H1 (cell line): ENCODE measurements at regions not wholly inside any gene's neighbourhood (a gene's known extent, or its start where the extent isn't known, plus 50 kb on each side); places are given as distances from the start of the nearest gene placed in this dataset.

Experiments used
- CTCF ChIA-PET: fragments of 300-600 bp; sonication (Branson Sonifier 250); formaldehyde crosslinking; loops from one replicate; lab custom pipeline; 2021; ENCODE audit not compliant: partially characterized antibody; lab: Charles Lee
- POLR2A ChIA-PET: fragments of 300-600 bp; sonication (Branson Sonifier 250); formaldehyde crosslinking; loops from one replicate; lab custom pipeline; 2021; ENCODE audit warnings: inconsistent platforms; ENCODE audit not compliant: partially characterized antibody; lab: Charles Lee
- DNase-seq, 2 experiments: peaks; one replicate each; pipeline versions ENCODE4 v3.0.0 to v3.0.0-alpha.2; 2010 to 2022; ENCODE audit warnings: low spot score in 2 of 2, low read depth in 1 of 2, mixed read lengths in 1 of 2
- FAIRE-seq: peaks from 2 replicates; lab custom pipeline; 2011; peaks lifted over from hg19 to GRCh38; lab: Jason Lieb, UNC
- H2AFZ ChIP-seq: 2 replicates; pipeline ENCODE4 v1.8.1; 2012; ENCODE audit warnings: low read length, inconsistent platforms
- H2AK5ac ChIP-seq: 2 replicates; pipeline ENCODE4 v1.6.1; 2013; ENCODE audit warnings: low read depth, low read length
- H2BK120ac ChIP-seq: replicated peaks from 2 replicates; pipeline ENCODE3; 2013; ENCODE audit warnings: low read depth, low read length, inconsistent platforms
- H2BK12ac ChIP-seq: 2 replicates; pipeline ENCODE4 v1.6.1; 2013; ENCODE audit warnings: low read depth, low read length
- H2BK15ac ChIP-seq: 2 replicates; pipeline ENCODE4 v1.6.1; 2013; ENCODE audit warnings: low read length
- H2BK20ac ChIP-seq: 2 replicates; pipeline ENCODE4 v1.6.1; 2013; ENCODE audit warnings: low read length
- H2BK5ac ChIP-seq: 2 replicates; pipeline ENCODE4 v1.6.1; 2013; ENCODE audit warnings: low read depth, low read length
- H3K14ac ChIP-seq: 2 replicates; pipeline ENCODE4 v1.6.1; 2013; ENCODE audit warnings: inconsistent platforms; ENCODE audit not compliant: insufficient read length
- H3K18ac ChIP-seq: 2 replicates; pipeline ENCODE4 v1.6.1; 2013; ENCODE audit warnings: low read length; ENCODE audit errors: extremely low read depth
- H3K23ac ChIP-seq: 2 replicates; pipeline ENCODE4 v1.6.1; 2013; ENCODE audit warnings: inconsistent platforms; ENCODE audit not compliant: insufficient read length
- H3K23me2 ChIP-seq: 2 replicates; pipeline ENCODE4 v1.6.1; 2013; ENCODE audit warnings: low read depth, low read length
- H3K27ac ChIP-seq: 2 replicates; pipeline ENCODE4 v1.6.1; 2011; ENCODE audit warnings: low read depth, low read length, inconsistent platforms
- H3K27me3 ChIP-seq, 4 experiments: replicated peaks in 1 of 4; 1 replicate in 1 of 4; 2 replicates in 3 of 4; pipeline versions ENCODE4 v1.6.1 to v1.8.1; 2011 to 2013; ENCODE audit warnings: low read length in 3 of 4, mild to moderate bottlenecking in 3 of 4, inconsistent platforms in 2 of 4, mixed read lengths in 2 of 4, moderate library complexity in 1 of 4; ENCODE audit not compliant: control insufficient read depth in 3 of 4, insufficient read depth in 3 of 4; ENCODE audit errors: extremely low read depth in 1 of 4
- H3K36me3 ChIP-seq, 4 experiments: 2 replicates each; pipeline versions ENCODE4 v1.6.1 to v1.8.1; 2011 to 2013; ENCODE audit warnings: mild to moderate bottlenecking in 4 of 4, low read length in 3 of 4, moderate library complexity in 2 of 4, control low read depth in 1 of 4, inconsistent platforms in 1 of 4; ENCODE audit not compliant: insufficient read depth in 4 of 4, control insufficient read depth in 2 of 4
- H3K4ac ChIP-seq: replicated peaks from 2 replicates; pipeline ENCODE3; 2013; ENCODE audit warnings: low read length, low read depth, mixed read lengths, inconsistent platforms; ENCODE audit not compliant: insufficient read length
- H3K4me1 ChIP-seq, 4 experiments: replicated peaks in 1 of 4; 1 replicate in 1 of 4; 2 replicates in 3 of 4; pipeline versions ENCODE4 v1.6.1 to v1.8.1; 2011 to 2013; ENCODE audit warnings: low read length in 3 of 4, inconsistent platforms in 2 of 4, mixed read lengths in 1 of 4; ENCODE audit not compliant: insufficient read depth in 4 of 4, control insufficient read depth in 3 of 4
- H3K4me2 ChIP-seq, 2 experiments: 2 replicates each; pipeline versions ENCODE4 v1.6.1 to v1.8.1; 2011 to 2013; ENCODE audit warnings: low read depth in 2 of 2, low read length in 2 of 2, control low read depth in 1 of 2, inconsistent platforms in 1 of 2, mild to moderate bottlenecking in 1 of 2; ENCODE audit not compliant: insufficient read depth in 1 of 2
- H3K4me3 ChIP-seq, 4 experiments: fragments of 200-600, 300-600 bp in 1 of 4; sonication (generic), shearing (Covaris generic), sonication (Bioruptor Twin) in 1 of 4; 2 replicates each; pipeline versions ENCODE4 v1.5.1 to v1.8.1; 2011 to 2016; ENCODE audit warnings: low read length in 4 of 4, low read depth in 3 of 4, control low read depth in 2 of 4, inconsistent platforms in 2 of 4, mild to moderate bottlenecking in 2 of 4, mixed read lengths in 1 of 4, moderate library complexity in 1 of 4; ENCODE audit not compliant: insufficient read depth in 2 of 4; ENCODE audit errors: extremely low read depth in 1 of 4
- H3K56ac ChIP-seq: replicated peaks from 2 replicates; pipeline ENCODE3; 2013; ENCODE audit warnings: low read depth, mild to moderate bottlenecking, mixed read lengths, low read length, inconsistent platforms; ENCODE audit not compliant: insufficient read length
- H3K79me1 ChIP-seq: 2 replicates; pipeline ENCODE4 v1.6.1; 2013; ENCODE audit warnings: low read depth, low read length, control low read depth
- H3K79me2 ChIP-seq, 2 experiments: 2 replicates each; pipeline versions ENCODE4 v1.6.1 to v1.8.1; 2012 to 2013; ENCODE audit warnings: low read length in 2 of 2, mild to moderate bottlenecking in 2 of 2, inconsistent platforms in 1 of 2; ENCODE audit not compliant: insufficient read depth in 2 of 2, control insufficient read depth in 1 of 2
- H3K9ac ChIP-seq, 4 experiments: replicated peaks in 1 of 4; 1 replicate in 1 of 4; 2 replicates in 3 of 4; pipeline versions ENCODE4 v1.6.1 to v1.8.1; 2011 to 2013; ENCODE audit warnings: low read depth in 3 of 4, low read length in 3 of 4, control low read depth in 2 of 4, mild to moderate bottlenecking in 2 of 4, moderate library complexity in 2 of 4, inconsistent platforms in 1 of 4; ENCODE audit errors: extremely low read depth in 1 of 4
- H3K9me3 ChIP-seq, 2 experiments: 2 replicates each; pipeline versions ENCODE4 v1.6.1 to v1.8.1; 2012 to 2013; ENCODE audit warnings: mild to moderate bottlenecking in 2 of 2, moderate library complexity in 2 of 2, control low read depth in 1 of 2, inconsistent platforms in 1 of 2, low read depth in 1 of 2, low read length in 1 of 2, mixed read lengths in 1 of 2; ENCODE audit not compliant: insufficient read depth in 2 of 2
- H4K20me1 ChIP-seq, 2 experiments: replicated peaks in 1 of 2; 2 replicates each; pipeline versions ENCODE3 to v1.8.1; 2011 to 2013; ENCODE audit warnings: inconsistent platforms in 2 of 2, low read length in 2 of 2, mild to moderate bottlenecking in 1 of 2; ENCODE audit not compliant: insufficient read depth in 2 of 2, control insufficient read depth in 1 of 2
- H4K5ac ChIP-seq: 2 replicates; pipeline ENCODE4 v1.6.1; 2013; ENCODE audit warnings: low read length, low read depth, mixed read lengths, inconsistent platforms; ENCODE audit not compliant: insufficient read length
- H4K8ac ChIP-seq: 2 replicates; pipeline ENCODE4 v1.8.0; 2013; ENCODE audit warnings: mild to moderate bottlenecking, moderate library complexity, low read length, inconsistent platforms; ENCODE audit not compliant: insufficient read depth; ENCODE audit errors: extremely low read depth
- H4K91ac ChIP-seq: replicated peaks from 2 replicates; pipeline ENCODE3; 2013; ENCODE audit warnings: low read length, mixed read lengths, inconsistent platforms; ENCODE audit not compliant: insufficient read length
- CBX8 ChIP-seq: fragments of 300-800, 300-1000 bp; sonication (generic); IDR thresholded peaks from 2 replicates; pipeline ENCODE4 v1.7.1; 2016; ENCODE audit warnings: low read depth, low read length, borderline replicate concordance
- CHD2 ChIP-seq: IDR thresholded peaks from 2 replicates; pipeline ENCODE4 v1.6.1; 2012; ENCODE audit warnings: low read length, improper control_type of control experiment
- EGR1 ChIP-seq: IDR thresholded peaks from 2 replicates; pipeline ENCODE4 v1.6.1; 2011; ENCODE audit warnings: low read depth, low read length, borderline replicate concordance
- EZH2 ChIP-seq: fragments of 200-600 bp; sonication (generic); IDR thresholded peaks from 2 replicates; pipeline ENCODE4 v1.7.1; 2012; ENCODE audit warnings: low read depth, mild to moderate bottlenecking, moderate library complexity, low read length, inconsistent platforms; ENCODE audit not compliant: severe bottlenecking
- FOSL1 ChIP-seq: IDR thresholded peaks from 2 replicates; pipeline ENCODE4 v1.6.1; 2011; ENCODE audit warnings: mild to moderate bottlenecking, low read depth, low read length, moderate library complexity; ENCODE audit not compliant: insufficient read depth
- JUND ChIP-seq: IDR thresholded peaks from 2 replicates; pipeline ENCODE4 v1.6.1; 2011; ENCODE audit warnings: mild to moderate bottlenecking, improper control_type of control experiment, low read length
- KDM1A ChIP-seq: fragments of 200-600, 300-600 bp; sonication (generic); IDR thresholded peaks from 2 replicates; pipeline ENCODE4 v1.7.1; 2016; ENCODE audit warnings: mild to moderate bottlenecking, low read length, borderline replicate concordance
- KDM4A ChIP-seq: IDR thresholded peaks from one replicate; pipeline ENCODE4 v1.7.1; 2012; ENCODE audit warnings: low read depth, mild to moderate bottlenecking, moderate library complexity, low read length, inconsistent platforms; ENCODE audit not compliant: severe bottlenecking
- MAX ChIP-seq: IDR thresholded peaks from 2 replicates; pipeline ENCODE4 v1.6.1; 2012; ENCODE audit warnings: inconsistent platforms
- NRF1 ChIP-seq: IDR thresholded peaks from 2 replicates; pipeline ENCODE4 v1.6.1; 2011; ENCODE audit warnings: mild to moderate bottlenecking, low read depth, low read length, improper control_type of control experiment
- SAP30 ChIP-seq: fragments of 300-600 bp; sonication (generic); IDR thresholded peaks from 2 replicates; pipeline ENCODE4 v1.7.1; 2012; ENCODE audit warnings: low read length, moderate library complexity, mild to moderate bottlenecking, inconsistent platforms; ENCODE audit not compliant: insufficient read depth, insufficient replicate concordance
- SUZ12 ChIP-seq: fragments of 200-600 bp; sonication (generic); IDR thresholded peaks from 2 replicates; pipeline ENCODE4 v1.6.1; 2012; ENCODE audit warnings: mild to moderate bottlenecking, inconsistent platforms, low read length, moderate library complexity, mixed read lengths
- TAF7 ChIP-seq: optimal IDR thresholded peaks from 2 replicates; pipeline ENCODE3; 2011; ENCODE audit warnings: low read depth, mild to moderate bottlenecking, inconsistent platforms, low read length, moderate library complexity, borderline replicate concordance
- TEAD4 ChIP-seq: IDR thresholded peaks from 2 replicates; pipeline ENCODE4 v1.6.1; 2012; ENCODE audit warnings: low read depth, low read length, inconsistent platforms, mixed read lengths
- WGBS, 2 experiments: shearing (Covaris generic) in 1 of 2; methylation state at CpG; one replicate each; pipeline versions ENCODE4 v1.1.6 to v1.1.7; 2013 to 2015; ENCODE audit warnings: low lambda C conversion rate in 2 of 2, mixed read lengths in 2 of 2, inconsistent platforms in 1 of 2, low coverage in 1 of 2, missing lambda C conversion rate in 1 of 2; ENCODE audit not compliant: insufficient replicate concordance in 2 of 2, insufficient coverage in 1 of 2, insufficient read length in 1 of 2; ENCODE audit errors: extremely low coverage in 1 of 2, missing lambda C conversion rate in 1 of 2; 5-methylcytosine and 5-hydroxymethylcytosine counted together

DNA sequence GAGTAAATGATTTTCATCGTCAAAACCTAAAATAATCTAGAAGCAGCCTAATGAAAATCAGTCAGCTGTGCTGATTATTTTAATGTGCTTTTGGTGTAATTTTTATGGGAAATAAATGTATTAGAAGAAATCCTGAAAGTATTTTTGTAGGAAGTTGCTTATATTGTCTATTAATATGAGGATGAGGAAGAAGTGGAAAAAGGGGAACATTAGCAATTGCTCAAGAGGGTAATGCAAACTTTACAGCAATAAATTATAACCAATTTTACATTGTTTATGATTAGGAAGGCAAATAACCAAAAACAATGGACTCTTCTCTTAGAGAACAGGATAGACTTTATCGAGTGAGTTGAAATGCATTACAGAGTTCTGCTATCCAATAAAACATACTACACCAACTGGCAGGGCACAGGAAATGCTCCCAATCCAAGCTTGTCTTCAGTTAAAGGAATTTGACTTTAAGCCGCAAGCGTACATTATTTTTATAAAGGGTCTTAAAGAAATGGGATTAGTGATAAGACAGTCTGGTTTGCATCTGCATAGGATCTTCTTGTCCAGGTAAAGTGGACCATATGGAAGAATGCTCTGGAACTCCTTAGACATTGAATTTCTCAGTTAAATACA is 374.8 kb downstream of the PDGFC start:
- H4K20me1 ChIP-seq, result no peaks in the 10 kb centered on the region
- H2AK5ac ChIP-seq, result no peak overlapping the region
- no peak overlapping the region for H3K27ac ChIP-seq
- H4K91ac ChIP-seq, result no peak overlapping the region
- WGBS, 2 experiments, result 92% methylated on average over 4 of the region's 4 CpGs; no CpG with 5 or more reads in 1 of the 2 experiments
- no peaks in the 10 kb centered on the region for H3K23me2 ChIP-seq
- H3K56ac ChIP-seq, result no peak overlapping the region
- H3K9ac ChIP-seq, result no peak overlapping the region
- no peaks in the 10 kb centered on the region for H3K79me2 ChIP-seq
- H2BK12ac ChIP-seq, result no peak overlapping the region
- no peaks in the 10 kb centered on the region for H3K27me3 ChIP-seq
- no peak overlapping the region for H3K18ac ChIP-seq
- H3K4me3 ChIP-seq, result no peak overlapping the region
- H3K4me2 ChIP-seq, result no peak overlapping the region
- H4K5ac ChIP-seq, result no peak overlapping the region
- H2BK20ac ChIP-seq, result no peak overlapping the region
- no peak overlapping the region for H3K23ac ChIP-seq
- DNase-seq, result no peak
- H2AFZ ChIP-seq, result no peak overlapping the region
- no peak overlapping the region for H3K14ac ChIP-seq
- no peak overlapping the region for H2BK15ac ChIP-seq
- peaks cover 4% of the 10 kb centered on the region in 2 experiments; a peak in 2 of 4 replicates for H3K9me3 ChIP-seq
- ChIA-PET POLR2A (no interaction called here), CTCF (interaction anchor here (0.6 kb wide), 2 partner anchors 643 to 1698 kb away, joined by 3 read pairs; no protein-coding TSS in a partner anchor)
- H4K8ac ChIP-seq, result no peak overlapping the region
- H3K4me1 ChIP-seq, result no peaks in the 10 kb centered on the region
- no peak overlapping the region for H3K4ac ChIP-seq
- H3K79me1 ChIP-seq, result no peaks in the 10 kb centered on the region
- H2BK5ac ChIP-seq, result no peak overlapping the region
- no peak for FAIRE-seq
- no peaks in the 10 kb centered on the region for H3K36me3 ChIP-seq
- no peak overlapping the region for H2BK120ac ChIP-seq
- TF ChIP-seq SUZ12 (no peak), TEAD4 (no peak), CHD2 (no peak), SAP30 (no peak), EZH2 (no peak), MAX (no peak), NRF1 (no peak), FOSL1 (no peak), CBX8 (no peak), EGR1 (no peak), JUND (no peak), KDM1A (no peak), KDM4A (no peak), TAF7 (no peak)
